SU-DHL-6 (cell line): ENCODE measurements at regions not wholly inside any gene's neighbourhood (a gene's known extent, or its start where the extent isn't known, plus 50 kb on each side); places are given as distances from the start of the nearest gene placed in this dataset.

Experiments
- H2AFZ ChIP-seq: fragments of 200-600 bp; sonication (generic); 2 replicates; pipeline ENCODE4 v1.6.1; 2014; ENCODE audit warnings: low read depth, mild to moderate bottlenecking, moderate library complexity, mixed read lengths, antibody characterized with exemption, low read length; ENCODE audit not compliant: severe bottlenecking
- H3F3A ChIP-seq: fragments of 200-600 bp; shearing (Covaris generic); 2 replicates; pipeline ENCODE4 v1.6.0; 2016; ENCODE audit warnings: antibody characterized with exemption, mild to moderate bottlenecking; ENCODE audit not compliant: insufficient read depth
- H3K27ac ChIP-seq: fragments of 200-600 bp; sonication (generic); 2 replicates; pipeline ENCODE4 v1.5.1; 2016; ENCODE audit warnings: low read depth, mild to moderate bottlenecking, low read length, moderate library complexity, mixed read lengths
- H3K27me3 ChIP-seq: fragments of 200-600 bp; sonication (generic), shearing (Covaris generic); 2 replicates; pipeline ENCODE4 v1.6.0; 2014; ENCODE audit warnings: mild to moderate bottlenecking, low read length
- H3K36me3 ChIP-seq: fragments of 200-600 bp; sonication (generic); 2 replicates; pipeline ENCODE4 v1.6.1; 2014; ENCODE audit warnings: mild to moderate bottlenecking, low read length, mixed read lengths
- H3K4me2 ChIP-seq: fragments of 300-600, 200-600 bp; shearing (Covaris generic), sonication (generic); 2 replicates; pipeline ENCODE4 v1.6.0; 2014; ENCODE audit warnings: low read length, low read depth, mild to moderate bottlenecking; ENCODE audit not compliant: poor library complexity, severe bottlenecking
- H3K4me3 ChIP-seq: fragments of 200-600 bp; sonication (generic); 2 replicates; pipeline ENCODE4 v1.5.1; 2014; ENCODE audit warnings: antibody characterized with exemption, low read length, mild to moderate bottlenecking, mixed read lengths; ENCODE audit not compliant: insufficient read depth, poor library complexity, severe bottlenecking
- H3K79me2 ChIP-seq: fragments of 200-600 bp; sonication (generic); 2 replicates; pipeline ENCODE4 v1.6.1; 2014; ENCODE audit warnings: mild to moderate bottlenecking, low read length, moderate library complexity; ENCODE audit not compliant: insufficient read depth
- H3K9ac ChIP-seq: fragments of 200-600 bp; sonication (generic); 2 replicates; pipeline ENCODE4 v1.7.0; 2014; ENCODE audit warnings: mild to moderate bottlenecking, low read length
- H3K9me2 ChIP-seq: fragments of 200-600 bp; sonication (generic); replicated peaks from 2 replicates; pipeline ENCODE4 v1.6.1; 2014; ENCODE audit warnings: low read length; ENCODE audit not compliant: insufficient read depth
- H3K9me3 ChIP-seq: fragments of 200-600 bp; sonication (generic); 2 replicates; pipeline ENCODE4 v1.6.1; 2014; ENCODE audit warnings: low read length, mixed read lengths; ENCODE audit not compliant: insufficient read depth
- H4K20me1 ChIP-seq: fragments of 200-600 bp; sonication (generic); 2 replicates; pipeline ENCODE4 v1.6.1; 2014; ENCODE audit warnings: low read depth, mild to moderate bottlenecking, antibody characterized with exemption, low read length, moderate library complexity, mixed read lengths
- CTCF ChIP-seq: fragments of 200-600 bp; sonication (generic); IDR thresholded peaks from one replicate; pipeline ENCODE4 v1.5.1; 2017; ENCODE audit warnings: antibody characterized with exemption, mild to moderate bottlenecking, low read length, moderate library complexity; ENCODE audit not compliant: insufficient read depth, poor library complexity, severe bottlenecking
- EZH2phosphoT487 ChIP-seq: fragments of 200-600 bp; sonication (generic), shearing (Covaris generic); conservative IDR thresholded peaks from 2 replicates; pipeline ENCODE4 v1.6.1; 2018; ENCODE audit warnings: mild to moderate bottlenecking, antibody characterized with exemption, low read length, moderate library complexity, mixed read lengths

- H3K4me2 ChIP-seq: no peak overlapping the region
- H3K9me2 ChIP-seq: no peaks in the 10 kb centered on the region
- no peak overlapping the region for H3K9ac ChIP-seq
- H2AFZ ChIP-seq: no peak overlapping the region
- H3K79me2 ChIP-seq: no peaks in the 10 kb centered on the region
- H3F3A ChIP-seq: no peaks in the 10 kb centered on the region
- no peak overlapping the region for H3K27ac ChIP-seq
- no peaks in the 10 kb centered on the region for H3K36me3 ChIP-seq
- no peaks in the 10 kb centered on the region for H4K20me1 ChIP-seq
- H3K4me3 ChIP-seq: no peak overlapping the region
- H3K9me3 ChIP-seq: no peaks in the 10 kb centered on the region
- no peak for TF ChIP-seq EZH2phosphoT487
- no peak for TF ChIP-seq CTCF
- no peaks in the 10 kb centered on the region for H3K27me3 ChIP-seq
Measured at GRCh38 chr12:19999805-20000138, 368.6 kb upstream of the PDE3A start.

GRCh38 chr12:20000229-20000849 is 368.0 kb upstream of the PDE3A start:
- Histone ChIP-seq H2AFZ (no peak overlapping the region), H3F3A (no peaks in the 10 kb centered on the region), H3K9ac (no peak overlapping the region), H3K9me3 (no peaks in the 10 kb centered on the region), H3K79me2 (no peaks in the 10 kb centered on the region), H3K27ac (no peak overlapping the region), H3K9me2 (no peaks in the 10 kb centered on the region), H3K4me3 (no peak overlapping the region), H3K36me3 (no peaks in the 10 kb centered on the region), H4K20me1 (no peaks in the 10 kb centered on the region), H3K4me2 (no peak overlapping the region), H3K27me3 (no peaks in the 10 kb centered on the region)
- no peak for TF ChIP-seq CTCF
- no peak for TF ChIP-seq EZH2phosphoT487

GRCh38 chr12:20003252-20003651 is 365.1 kb upstream of the PDE3A start:
- no peaks in the 10 kb centered on the region for H3K27me3 ChIP-seq
- H3K79me2 ChIP-seq: no peaks in the 10 kb centered on the region
- H2AFZ ChIP-seq: no peak overlapping the region
- no peaks in the 10 kb centered on the region for H3K9me2 ChIP-seq
- no peak overlapping the region for H3K9ac ChIP-seq
- H3F3A ChIP-seq: no peaks in the 10 kb centered on the region
- H3K27ac ChIP-seq: no peak overlapping the region
- H3K4me3 ChIP-seq: no peak overlapping the region
- H3K36me3 ChIP-seq: no peaks in the 10 kb centered on the region
- no peaks in the 10 kb centered on the region for H3K9me3 ChIP-seq
- no peak for TF ChIP-seq EZH2phosphoT487
- TF ChIP-seq CTCF: no peak
- H4K20me1 ChIP-seq: no peaks in the 10 kb centered on the region
- H3K4me2 ChIP-seq: no peak overlapping the region
